KBM-7 (cell line): ENCODE measurements at regions not wholly inside any gene's neighbourhood (a gene's known extent, or its start where the extent isn't known, plus 50 kb on each side); places are given as distances from the start of the nearest gene placed in this dataset.

Experiments used
- DNase-seq: peaks from one replicate; pipeline ENCODE4 v3.0.0-alpha.2; 2015
- in situ Hi-C: fragments of 300-500 bp; cut with MboI; formaldehyde crosslinking; loops from 2 replicates; pipeline ENCODE4 v1.14.3; 2020; ENCODE audit warnings: low sequenced_read_pairs, low pct_unique_long_range_greater_than_20kb, mixed read lengths

GRCh38 chr4:145351162-145351561 is 130.5 kb upstream of the SMAD1 start:
- in situ Hi-C loops = no loop called here
- DNase-seq = no peak

- no peak for DNase-seq
- in situ Hi-C loops = no loop called here
Measured at GRCh38 chr4:145348291-145348690, 133.4 kb upstream of the SMAD1 start.

DNA sequence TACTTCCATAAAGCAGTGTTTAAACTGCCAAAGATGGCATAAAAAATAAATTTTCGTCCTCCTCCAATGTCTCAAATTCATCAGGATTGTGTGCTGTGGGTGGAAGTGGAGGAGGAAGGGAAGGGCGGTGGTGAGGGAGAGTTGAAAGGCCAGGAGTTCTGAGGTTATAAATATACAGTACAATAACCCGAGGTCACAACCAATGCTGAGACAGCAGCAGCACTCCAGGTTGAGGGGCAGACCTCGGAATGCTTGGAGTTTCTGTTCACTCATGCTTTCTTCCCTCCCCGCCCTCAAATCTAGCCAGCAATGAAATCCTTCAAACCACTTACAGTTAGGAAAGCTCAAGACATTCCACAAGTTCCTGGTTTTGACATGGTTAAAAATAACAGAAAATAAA is 134.0 kb upstream of the SMAD1 start:
- DNase-seq = no peak
- in situ Hi-C loops = no loop called here

- in situ Hi-C loops = no loop called here
- DNase-seq = no peak
Measured at GRCh38 chr4:145346081-145346480, 135.6 kb upstream of the SMAD1 start.

DNA sequence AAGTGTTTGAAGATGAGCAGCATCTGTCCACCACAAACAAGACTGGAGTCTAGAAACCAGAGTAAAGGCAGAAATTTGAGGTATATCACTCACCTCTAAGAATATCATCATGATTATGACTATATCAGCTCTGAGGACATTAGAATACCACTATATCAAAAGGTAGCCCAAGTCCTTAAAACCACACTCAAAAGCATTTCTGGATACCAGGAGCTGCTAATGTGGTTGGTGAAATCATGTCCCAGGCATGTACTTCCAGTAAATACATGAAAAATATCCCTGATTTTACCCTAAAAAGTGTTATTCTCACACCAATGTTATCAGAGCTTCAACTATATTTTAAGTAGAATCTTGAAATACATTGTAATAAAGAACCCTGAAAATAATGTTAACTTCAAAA is 136.3 kb upstream of the SMAD1 start:
- DNase-seq = no peak
- in situ Hi-C loops = no loop called here

GRCh38 chr4:145341381-145341780 is 140.3 kb upstream of the SMAD1 start:
- no peak for DNase-seq
- in situ Hi-C loops = no loop called here

DNA sequence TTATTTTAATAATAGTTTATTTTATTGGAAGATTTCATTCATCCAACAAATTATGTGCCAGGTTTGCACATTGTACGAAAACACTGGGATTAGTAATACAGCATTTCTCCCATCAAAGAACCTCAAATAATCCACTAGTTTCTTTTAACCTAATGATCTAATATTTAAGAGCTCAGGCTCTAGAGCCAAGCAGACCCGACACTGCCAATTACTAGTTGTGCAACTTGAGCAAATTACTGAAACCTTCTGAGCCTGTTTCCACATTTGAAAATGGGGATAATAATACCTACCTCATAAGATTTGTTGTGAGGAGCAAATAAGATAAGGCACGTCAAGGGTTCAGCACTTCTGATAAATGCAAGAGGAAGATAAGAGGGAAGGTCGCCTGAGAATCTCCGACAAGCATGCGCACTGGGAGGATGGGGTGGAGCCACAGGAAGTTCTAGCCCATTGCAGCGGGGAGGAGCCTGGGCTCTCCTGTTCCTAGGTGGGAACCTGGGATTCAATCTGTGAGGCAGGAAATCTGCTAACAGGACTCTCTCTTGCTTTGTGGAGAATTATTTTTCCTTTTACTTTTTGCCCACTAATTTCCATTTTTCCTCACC is 141.5 kb upstream of the SMAD1 start:
- in situ Hi-C loops = no loop called here
- DNase-seq = no peak

DNA sequence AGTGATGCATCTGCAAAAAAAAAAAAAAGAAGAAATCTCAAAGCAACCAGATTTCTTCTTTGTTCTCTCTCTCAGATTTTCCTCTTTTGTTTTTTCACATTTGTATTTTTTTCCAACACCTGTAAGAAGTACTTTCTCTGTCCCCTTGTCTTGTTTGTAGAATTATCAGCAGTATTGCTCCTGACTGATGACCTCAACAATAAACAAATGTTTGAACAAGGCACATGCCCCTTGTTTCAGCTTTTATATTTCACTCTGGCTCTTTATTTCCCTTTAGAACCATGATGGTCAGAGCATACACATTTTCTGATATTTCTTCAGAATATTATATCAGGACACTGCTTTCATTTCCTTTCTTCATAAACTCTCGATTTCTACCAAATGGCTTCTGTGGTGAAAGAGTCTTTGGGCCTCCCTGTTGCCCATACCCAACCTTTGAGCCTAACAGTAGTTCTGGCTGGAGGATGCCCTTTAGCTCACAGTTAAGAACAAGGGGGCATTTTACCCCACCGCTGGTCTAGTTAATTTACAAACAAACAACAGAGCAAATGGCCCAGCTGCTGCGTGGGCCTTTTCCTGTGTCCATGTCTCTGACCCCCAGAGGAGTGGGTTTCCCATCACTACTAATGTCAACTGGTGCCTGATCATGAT is 142.5 kb upstream of the SMAD1 start:
- in situ Hi-C loops = no loop called here
- no peak for DNase-seq

GRCh38 chr4:145338568-145338967 is 143.1 kb upstream of the SMAD1 start:
- in situ Hi-C loops = no loop called here
- DNase-seq = no peak

DNA sequence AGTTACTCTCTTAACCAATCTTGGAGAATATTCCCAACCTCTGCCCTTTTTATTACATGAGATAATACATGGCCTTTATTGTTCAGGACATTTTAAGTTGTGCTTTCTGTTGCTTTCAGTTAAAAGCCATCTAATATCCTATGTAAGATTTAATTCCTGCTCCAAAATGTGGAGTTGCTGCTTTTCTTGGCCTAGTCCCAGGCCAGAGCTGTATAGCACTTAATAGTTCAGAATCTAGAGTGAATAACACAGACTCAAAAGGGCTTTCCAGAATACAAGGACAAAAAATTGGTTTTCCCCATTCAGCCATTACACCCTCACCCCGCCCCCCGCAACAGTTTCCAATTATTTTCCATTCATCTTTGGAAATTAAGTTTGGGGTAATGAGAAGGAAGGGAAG is 144.3 kb upstream of the SMAD1 start:
- in situ Hi-C loops = no loop called here
- no peak for DNase-seq

DNA sequence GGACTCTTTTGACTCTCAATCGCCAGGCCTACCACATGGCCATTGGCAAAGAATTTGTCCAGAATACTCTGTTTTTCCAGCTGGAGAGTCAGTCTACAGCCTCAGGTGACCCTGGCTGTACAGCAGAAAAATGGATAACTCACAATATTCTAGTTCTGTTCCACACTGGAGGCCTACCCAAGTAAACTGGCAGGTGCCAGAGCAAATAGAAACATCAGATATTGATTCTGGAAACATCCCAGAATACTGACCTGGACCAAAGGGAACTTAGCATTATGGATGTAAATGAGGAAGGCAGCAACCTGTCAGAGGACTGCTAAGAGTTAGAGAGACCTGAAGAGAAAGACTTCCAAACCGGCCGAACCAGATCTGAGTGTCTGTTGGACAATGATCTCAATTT is 147.9 kb upstream of the SMAD1 start:
- no peak for DNase-seq
- in situ Hi-C loops = no loop called here

GRCh38 chr4:145326491-145326890 is 146.1 kb upstream of the OTUD4 start:
- in situ Hi-C loops = no loop called here
- no peak for DNase-seq

DNA sequence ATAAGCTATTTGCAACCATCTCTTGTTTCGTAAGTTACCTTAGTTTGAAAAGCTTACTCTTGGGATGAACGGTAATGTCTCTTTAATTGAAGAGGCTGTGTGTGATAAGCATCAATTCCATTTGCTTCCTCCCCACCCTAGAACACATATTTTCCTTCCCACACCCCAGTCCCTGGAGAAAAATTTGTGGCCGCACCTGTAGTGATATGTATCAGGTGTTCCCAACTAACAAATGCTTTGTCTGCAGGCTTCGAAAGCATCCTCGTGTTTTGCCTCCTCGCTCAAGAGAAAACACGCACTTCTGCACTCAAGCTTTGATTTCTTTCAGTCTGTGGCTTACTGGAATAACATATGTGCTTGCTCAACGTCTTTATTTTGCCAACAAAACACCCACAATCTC is 143.8 kb upstream of the OTUD4 start:
- in situ Hi-C loops = no loop called here
- no peak for DNase-seq

GRCh38 chr4:145320294-145320693 is 139.9 kb upstream of the OTUD4 start:
- no peak for DNase-seq
- in situ Hi-C loops = no loop called here

- in situ Hi-C loops = no loop called here
- no peak for DNase-seq
Measured at GRCh38 chr4:145319751-145320150, 139.4 kb upstream of the OTUD4 start.

DNA sequence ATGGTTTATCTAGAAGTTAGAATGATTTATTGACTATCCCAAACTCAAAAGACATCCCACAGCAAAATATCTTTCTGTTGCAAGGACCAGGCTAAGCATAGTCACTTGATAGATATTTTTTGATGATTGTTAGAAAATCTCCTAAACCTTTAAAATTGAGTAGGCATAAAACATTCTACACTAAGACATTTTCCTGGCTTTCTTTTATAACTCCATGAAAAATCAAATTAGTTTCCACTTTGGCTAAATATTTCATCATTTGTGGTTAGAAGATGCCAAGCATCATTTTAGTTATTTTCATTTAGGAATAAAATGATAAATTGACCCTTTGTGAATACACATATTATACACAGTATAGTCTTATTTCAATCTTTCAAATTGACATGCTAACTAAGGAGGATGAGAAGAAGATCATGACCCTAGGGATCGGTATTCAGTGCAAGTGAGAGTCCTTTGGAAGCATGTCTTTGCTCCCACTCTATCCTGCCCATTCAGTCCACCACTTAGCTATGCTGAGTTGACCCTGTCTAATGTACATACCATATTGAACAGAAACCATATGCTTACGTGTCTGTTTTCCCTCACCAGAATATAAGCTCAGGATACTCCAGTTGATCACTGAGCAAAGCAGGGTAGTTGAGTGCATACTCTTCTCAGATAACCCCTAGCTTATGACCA is 136.6 kb upstream of the OTUD4 start:
- in situ Hi-C loops = no loop called here
- no peak for DNase-seq

- in situ Hi-C loops = no loop called here
- no peak for DNase-seq
Measured at GRCh38 chr4:145315811-145316225, 135.4 kb upstream of the OTUD4 start.

GRCh38 chr4:145308598-145308997 is 128.2 kb upstream of the OTUD4 start:
- in situ Hi-C loops = no loop called here

GRCh38 chr4:145307763-145308430 is 127.5 kb upstream of the OTUD4 start:
- in situ Hi-C loops = no loop called here
- no peak for DNase-seq

More at GRCh38 chr4:145308598-145308997, 128.2 kb upstream of the OTUD4 start:
- no peak for DNase-seq

- in situ Hi-C loops = no loop called here
- no peak for DNase-seq
Measured at GRCh38 chr4:145307120-145307519, 126.7 kb upstream of the OTUD4 start.
